ENCODE measurements at regions not wholly inside any gene's neighbourhood (a gene's known extent, or its start where the extent isn't known, plus 50 kb on each side); places are given as distances from the start of the nearest gene placed in this dataset.
"Not testable (repeated sequence)": the region's sequence is repeated elsewhere in the genome, so short reads cannot be mapped to it uniquely, and the experiment has no call there.

DNA sequence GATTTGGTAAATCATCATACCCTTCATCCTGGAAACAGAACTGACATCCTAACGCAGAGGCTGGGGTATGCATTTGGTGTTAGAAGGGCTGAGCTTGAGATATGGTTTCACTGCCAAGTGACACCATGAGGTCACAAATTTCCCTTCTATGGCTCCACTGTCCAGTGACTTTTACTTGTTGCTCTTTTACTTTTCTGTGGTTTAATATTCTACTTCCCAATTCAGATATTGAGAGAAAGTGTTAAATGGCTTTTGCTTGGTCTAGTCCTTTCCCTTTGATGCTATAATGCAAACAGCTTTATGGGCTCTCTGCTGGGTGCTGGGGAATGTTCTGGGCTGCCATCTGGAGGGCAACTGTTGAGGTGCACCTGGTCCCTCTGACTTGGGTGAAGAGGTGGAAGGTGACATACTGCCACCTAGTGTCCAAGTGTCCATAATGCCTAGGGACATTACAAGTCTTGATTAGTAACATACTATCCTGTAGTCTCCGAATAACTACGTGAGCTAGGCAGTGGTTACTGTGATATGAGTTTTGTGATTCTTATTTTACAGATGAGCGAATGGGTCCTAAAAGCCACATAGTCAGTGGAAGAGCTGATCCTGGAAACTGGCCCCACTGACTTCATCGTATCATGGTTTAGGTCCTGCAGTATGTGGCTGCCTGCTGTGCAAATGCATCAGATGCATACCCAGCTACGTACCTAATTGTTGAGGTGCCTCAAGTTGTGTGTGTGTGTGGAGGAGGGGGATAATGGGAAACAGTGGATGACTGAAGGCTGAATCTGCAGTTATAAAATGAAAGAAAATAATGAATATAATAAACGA, 149.1 kb upstream of the RAG2 start:
- H3K27me3 ChIP-seq (ENCODE audit: low read depth, low read length), result no peaks in the 10 kb centered on the region
- no peak overlapping the region for H3K27ac ChIP-seq (ENCODE audit: low read length)
- H3K36me3 ChIP-seq (ENCODE audit: control insufficient read depth in 1 of 2, insufficient read depth in 2 of 2, low read length in 2 of 2), result no peaks in the 10 kb centered on the region
- peaks cover 0 to 10% of the 10 kb centered on the region in 2 donors for H3K4me1 ChIP-seq (ENCODE audit: control insufficient read depth in 1 of 2, insufficient read depth in 2 of 2, low read length in 2 of 2)
- H3K9me3 ChIP-seq (ENCODE audit: control insufficient read depth in 1 of 2, low read length in 2 of 2), result no peaks in the 10 kb centered on the region
- H3K4me3 ChIP-seq (ENCODE audit: low read depth in 1 of 2, low read length in 2 of 2), result no peak overlapping the region

DNA sequence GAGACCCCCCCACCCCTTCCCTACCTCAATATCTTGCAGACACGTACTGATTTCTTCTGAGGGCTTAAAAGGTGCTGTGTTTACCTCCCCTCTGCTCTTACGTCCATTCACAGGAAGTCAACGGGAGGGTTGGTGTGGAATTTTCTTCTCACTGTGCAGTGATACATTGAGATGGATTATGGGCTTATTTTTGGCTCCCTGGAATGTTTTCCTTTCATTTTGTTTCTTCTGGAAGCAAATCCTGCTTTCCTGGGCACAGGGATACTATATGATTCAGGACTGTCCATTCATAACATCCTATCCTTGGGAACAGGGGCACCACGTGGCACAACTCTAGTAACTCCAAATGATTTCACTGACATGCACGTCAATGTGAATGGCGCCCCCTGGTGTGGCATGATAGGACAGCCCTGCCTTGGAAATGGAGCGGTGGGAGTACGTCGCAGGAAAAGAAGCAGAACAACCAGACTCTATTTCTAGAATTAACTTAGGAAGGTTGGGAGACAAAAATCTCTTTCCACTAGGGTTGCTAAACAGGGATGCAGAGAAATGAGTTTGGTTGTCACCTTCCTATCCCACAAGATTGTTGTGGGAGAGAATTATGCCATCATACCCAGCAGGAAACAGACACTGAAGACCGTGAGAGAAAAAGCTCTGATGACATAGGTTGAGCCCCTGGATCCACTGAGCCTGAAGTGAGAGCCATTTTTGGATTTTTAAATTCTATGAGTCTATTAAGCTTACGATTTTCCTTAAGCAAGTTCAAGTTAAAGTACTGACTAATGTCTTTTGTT, 146.5 kb upstream of the RAG2 start:
- H3K9me3 ChIP-seq (ENCODE audit: control insufficient read depth in 1 of 2, low read length in 2 of 2), result no peaks in the 10 kb centered on the region
- no peak overlapping the region for H3K4me3 ChIP-seq (ENCODE audit: low read depth in 1 of 2, low read length in 2 of 2)
- H3K27me3 ChIP-seq (ENCODE audit: low read depth, low read length), result no peaks in the 10 kb centered on the region
- H3K27ac ChIP-seq (ENCODE audit: low read length), result no peak overlapping the region
- no peaks in the 10 kb centered on the region for H3K36me3 ChIP-seq (ENCODE audit: control insufficient read depth in 1 of 2, insufficient read depth in 2 of 2, low read length in 2 of 2)
- H3K4me1 ChIP-seq (ENCODE audit: control insufficient read depth in 1 of 2, insufficient read depth in 2 of 2, low read length in 2 of 2), result peaks cover 0 to 4% of the 10 kb centered on the region in 2 donors

DNA sequence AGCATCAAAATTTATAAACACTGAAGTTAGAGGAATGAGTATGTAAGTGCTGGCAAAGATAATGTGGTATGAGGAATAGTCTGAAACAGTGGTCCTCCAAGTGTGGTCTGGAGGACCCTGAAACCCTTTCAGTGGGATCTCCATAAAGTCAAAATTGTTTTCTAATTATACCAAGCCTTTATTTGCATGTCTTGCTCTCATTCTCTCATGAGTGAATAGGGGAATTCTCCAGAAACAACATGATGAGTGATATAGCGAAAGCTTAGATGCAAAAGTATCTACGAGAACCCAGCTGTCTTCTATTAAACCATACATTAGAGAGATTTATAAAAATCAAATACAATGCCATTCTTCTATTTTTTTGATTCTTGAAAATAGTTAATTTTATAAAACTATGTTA, 145.0 kb upstream of the RAG2 start:
- Histone ChIP-seq H3K27ac (ENCODE audit: low read length) (no peak overlapping the region), H3K9me3 (ENCODE audit: control insufficient read depth in 1 of 2, low read length in 2 of 2) (no peaks in the 10 kb centered on the region), H3K36me3 (ENCODE audit: control insufficient read depth in 1 of 2, insufficient read depth in 2 of 2, low read length in 2 of 2) (no peaks in the 10 kb centered on the region), H3K4me3 (ENCODE audit: low read depth in 1 of 2, low read length in 2 of 2) (no peak overlapping the region), H3K27me3 (ENCODE audit: low read depth, low read length) (no peaks in the 10 kb centered on the region), H3K4me1 (ENCODE audit: control insufficient read depth in 1 of 2, insufficient read depth in 2 of 2, low read length in 2 of 2) (peaks cover 0 to 4% of the 10 kb centered on the region in 2 donors)

DNA sequence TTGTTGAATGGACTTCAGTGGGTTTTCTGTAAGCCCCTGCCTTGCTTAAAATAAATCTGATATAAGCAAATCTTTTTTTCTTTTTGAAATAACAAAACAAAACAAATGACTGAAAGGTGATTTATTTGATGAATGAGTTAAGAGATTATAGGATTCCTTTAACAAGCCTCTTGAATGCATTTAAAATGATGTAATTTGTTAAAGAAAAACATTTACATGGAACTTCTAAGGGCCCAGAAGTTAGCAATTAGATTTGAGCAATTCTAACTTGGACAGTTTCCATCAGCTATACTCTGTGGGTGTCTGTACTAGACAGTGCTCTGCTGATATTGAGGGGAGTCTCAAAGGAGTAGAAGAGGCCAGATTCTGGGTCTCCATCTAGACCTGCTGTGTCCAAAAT, 143.5 kb upstream of the RAG2 start:
- H3K9me3 ChIP-seq (ENCODE audit: control insufficient read depth in 1 of 2, low read length in 2 of 2), result no peaks in the 10 kb centered on the region
- no peak overlapping the region for H3K27ac ChIP-seq (ENCODE audit: low read length)
- H3K4me3 ChIP-seq (ENCODE audit: low read depth in 1 of 2, low read length in 2 of 2), result no peak overlapping the region
- no peaks in the 10 kb centered on the region for H3K27me3 ChIP-seq (ENCODE audit: low read depth, low read length)
- H3K36me3 ChIP-seq (ENCODE audit: control insufficient read depth in 1 of 2, insufficient read depth in 2 of 2, low read length in 2 of 2), result no peaks in the 10 kb centered on the region
- H3K4me1 ChIP-seq (ENCODE audit: control insufficient read depth in 1 of 2, insufficient read depth in 2 of 2, low read length in 2 of 2), result peaks cover 0 to 4% of the 10 kb centered on the region in 2 donors

DNA sequence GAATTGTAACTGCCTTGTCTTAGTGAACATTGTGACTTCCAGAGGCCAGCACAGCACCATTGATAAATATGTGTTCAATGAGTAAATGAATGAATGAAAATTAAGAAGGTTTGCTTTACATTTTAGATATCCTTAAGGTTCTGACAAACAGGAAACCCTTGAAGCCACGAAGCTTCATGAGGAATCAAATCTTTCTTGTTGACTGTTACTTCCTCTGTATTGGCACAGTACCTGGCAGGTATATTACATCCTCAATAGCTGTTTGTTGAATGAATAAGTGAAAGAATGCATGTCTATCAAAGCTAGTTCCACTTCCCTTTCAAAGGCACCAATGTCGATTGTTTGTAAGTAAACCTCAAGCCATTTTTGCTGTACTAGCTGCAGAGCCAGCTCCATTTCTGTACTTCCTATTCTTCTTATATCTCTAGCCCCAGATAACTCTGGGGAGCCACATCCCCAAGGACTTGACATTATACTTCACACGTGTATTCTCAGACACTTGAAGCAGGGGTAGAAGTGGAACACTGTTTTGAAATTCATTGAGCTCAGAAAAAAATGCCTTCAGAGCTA, 140.3 kb upstream of the RAG2 start:
- H3K36me3 ChIP-seq (ENCODE audit: control insufficient read depth in 1 of 2, insufficient read depth in 2 of 2, low read length in 2 of 2), result no peaks in the 10 kb centered on the region
- no peaks in the 10 kb centered on the region for H3K4me1 ChIP-seq (ENCODE audit: control insufficient read depth in 1 of 2, insufficient read depth in 2 of 2, low read length in 2 of 2)
- no peak overlapping the region for H3K27ac ChIP-seq (ENCODE audit: low read length)
- no peak overlapping the region for H3K4me3 ChIP-seq (ENCODE audit: low read depth in 1 of 2, low read length in 2 of 2)
- H3K9me3 ChIP-seq (ENCODE audit: control insufficient read depth in 1 of 2, low read length in 2 of 2), result no peaks in the 10 kb centered on the region
- H3K27me3 ChIP-seq (ENCODE audit: low read depth, low read length), result no peaks in the 10 kb centered on the region

DNA sequence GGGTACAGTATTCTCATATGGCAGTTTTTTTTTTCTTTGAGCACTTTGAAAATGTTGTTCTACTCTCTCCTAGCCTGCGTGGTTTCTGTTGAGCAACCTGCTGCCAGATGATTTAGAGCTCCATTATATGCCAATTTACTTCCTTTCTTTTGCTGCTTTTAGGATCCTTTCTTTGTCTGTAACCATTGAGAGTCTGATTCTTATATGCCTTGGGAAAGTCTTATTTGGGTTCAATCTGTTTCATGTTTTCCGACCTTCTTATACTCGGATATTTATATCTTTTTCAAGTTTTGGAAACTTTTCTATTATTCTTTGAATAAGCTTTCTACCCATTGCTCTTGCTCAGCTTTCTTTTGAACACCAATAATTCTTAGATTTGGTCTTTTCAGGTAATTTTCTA, 138.1 kb upstream of the RAG2 start:
- H3K27ac ChIP-seq (ENCODE audit: low read length), result no peak overlapping the region
- no peaks in the 10 kb centered on the region for H3K9me3 ChIP-seq (ENCODE audit: control insufficient read depth in 1 of 2, low read length in 2 of 2)
- no peaks in the 10 kb centered on the region for H3K4me1 ChIP-seq (ENCODE audit: control insufficient read depth in 1 of 2, insufficient read depth in 2 of 2, low read length in 2 of 2)
- H3K27me3 ChIP-seq (ENCODE audit: low read depth, low read length), result no peaks in the 10 kb centered on the region
- H3K4me3 ChIP-seq (ENCODE audit: low read depth in 1 of 2, low read length in 2 of 2), result no peak overlapping the region
- no peaks in the 10 kb centered on the region for H3K36me3 ChIP-seq (ENCODE audit: control insufficient read depth in 1 of 2, insufficient read depth in 2 of 2, low read length in 2 of 2)

DNA sequence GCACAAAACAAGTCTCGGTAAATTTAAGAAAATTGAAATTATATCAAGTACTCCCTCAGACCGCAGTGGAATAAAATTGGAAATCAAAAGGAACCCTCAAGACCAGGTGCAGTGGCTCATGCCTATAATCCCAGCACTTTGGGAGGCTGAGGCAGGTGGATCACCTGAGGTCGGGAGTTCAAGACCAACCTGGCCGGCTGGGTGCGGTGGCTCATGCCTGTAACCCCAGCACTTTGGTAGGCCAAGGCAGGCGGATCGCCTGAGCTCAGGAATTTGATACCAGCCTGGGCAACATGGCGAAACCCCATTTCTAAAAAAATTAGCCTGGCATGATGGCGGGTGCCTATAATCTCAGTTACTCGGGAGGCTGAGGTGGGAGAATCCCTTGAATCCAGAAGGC, 135.7 kb upstream of the RAG2 start:
- H3K36me3 ChIP-seq (ENCODE audit: control insufficient read depth in 1 of 2, insufficient read depth in 2 of 2, low read length in 2 of 2); H3K27me3 ChIP-seq (ENCODE audit: low read depth, low read length); H3K4me1 ChIP-seq (ENCODE audit: control insufficient read depth in 1 of 2, insufficient read depth in 2 of 2, low read length in 2 of 2); H3K27ac ChIP-seq (ENCODE audit: low read length); H3K9me3 ChIP-seq (ENCODE audit: control insufficient read depth in 1 of 2, low read length in 2 of 2); H3K4me3 ChIP-seq (ENCODE audit: low read depth in 1 of 2, low read length in 2 of 2): not testable (repeated sequence)

DNA sequence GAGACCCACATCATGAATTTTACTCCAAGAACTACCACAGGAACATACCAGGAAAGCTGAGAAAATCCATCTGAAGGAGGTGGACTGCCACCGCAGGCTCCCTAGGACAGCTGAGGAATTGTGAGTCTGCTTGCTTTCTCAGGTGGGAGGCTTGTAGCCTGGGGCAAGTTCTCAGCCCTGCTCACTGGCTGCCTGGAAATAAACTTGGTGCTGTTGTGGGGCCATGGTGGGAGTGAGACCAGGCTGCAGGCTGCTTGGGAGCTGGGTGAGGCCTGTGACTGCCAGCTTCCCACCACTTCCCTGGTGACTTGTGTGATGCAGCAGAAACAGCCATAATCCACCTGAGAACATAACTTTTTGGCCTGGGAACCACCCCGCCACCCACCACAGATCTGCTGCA, 132.7 kb upstream of the RAG2 start:
- Histone ChIP-seq H3K36me3 (ENCODE audit: control insufficient read depth in 1 of 2, insufficient read depth in 2 of 2, low read length in 2 of 2) (no peaks in the 10 kb centered on the region), H3K9me3 (ENCODE audit: control insufficient read depth in 1 of 2, low read length in 2 of 2) (no peaks in the 10 kb centered on the region), H3K4me1 (ENCODE audit: control insufficient read depth in 1 of 2, insufficient read depth in 2 of 2, low read length in 2 of 2) (no peaks in the 10 kb centered on the region), H3K27me3 (ENCODE audit: low read depth, low read length) (no peaks in the 10 kb centered on the region), H3K27ac (ENCODE audit: low read length) (no peak overlapping the region), H3K4me3 (ENCODE audit: low read depth in 1 of 2, low read length in 2 of 2) (no peak overlapping the region)

DNA sequence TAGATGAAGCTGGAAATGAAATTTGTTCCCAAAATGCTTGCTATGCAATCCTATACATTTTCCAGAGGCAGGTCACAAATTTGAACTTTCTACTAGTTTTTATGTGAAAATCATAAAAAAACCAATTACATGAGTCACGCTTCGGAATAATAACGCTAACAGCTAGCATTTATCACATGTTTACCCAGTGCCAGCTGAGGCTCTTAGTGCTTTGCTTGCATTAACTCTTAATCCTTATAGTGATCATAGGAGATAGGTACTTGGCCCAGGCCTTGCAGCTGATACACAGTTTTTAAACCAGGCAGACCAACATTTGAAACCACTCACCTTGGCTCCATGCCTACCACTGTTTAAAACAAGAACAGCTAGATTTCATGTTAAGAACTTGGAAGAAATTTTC, 131.8 kb upstream of the RAG2 start:
- Histone ChIP-seq H3K36me3 (ENCODE audit: control insufficient read depth in 1 of 2, insufficient read depth in 2 of 2, low read length in 2 of 2) (no peaks in the 10 kb centered on the region), H3K27ac (ENCODE audit: low read length) (no peak overlapping the region), H3K4me3 (ENCODE audit: low read depth in 1 of 2, low read length in 2 of 2) (no peak overlapping the region)

DNA sequence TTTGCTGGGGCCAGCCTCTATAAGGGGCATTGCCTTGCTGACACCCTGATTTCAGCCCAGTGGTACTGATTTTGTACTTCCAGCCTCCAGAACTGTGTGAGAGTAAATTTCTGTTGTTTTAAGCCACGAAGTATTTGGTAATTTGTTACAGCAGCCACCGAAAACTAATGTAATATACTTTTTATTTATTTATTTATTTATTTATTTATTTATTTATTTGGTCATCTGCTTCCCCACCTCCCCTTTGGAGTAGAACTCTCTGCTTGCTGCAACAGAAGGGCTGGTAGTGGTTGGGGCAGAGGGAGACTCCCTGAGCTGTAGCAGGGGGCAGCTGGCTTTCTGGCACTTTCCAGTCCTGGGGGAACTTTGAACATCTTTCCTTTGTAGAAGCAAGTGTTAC, 128.4 kb upstream of the RAG2 start:
- Histone ChIP-seq H3K9me3 (ENCODE audit: control insufficient read depth in 1 of 2, low read length in 2 of 2) (no peaks in the 10 kb centered on the region), H3K36me3 (ENCODE audit: control insufficient read depth in 1 of 2, insufficient read depth in 2 of 2, low read length in 2 of 2) (no peaks in the 10 kb centered on the region), H3K27me3 (ENCODE audit: low read depth, low read length) (no peaks in the 10 kb centered on the region), H3K27ac (ENCODE audit: low read length) (no peak overlapping the region), H3K4me3 (ENCODE audit: low read depth in 1 of 2, low read length in 2 of 2) (no peak overlapping the region), H3K4me1 (ENCODE audit: control insufficient read depth in 1 of 2, insufficient read depth in 2 of 2, low read length in 2 of 2) (no peaks in the 10 kb centered on the region)

More for the DNA sequence above, 131.8 kb upstream of the RAG2 start:
- H3K27me3 ChIP-seq (ENCODE audit: low read depth, low read length), result no peaks in the 10 kb centered on the region
- H3K9me3 ChIP-seq (ENCODE audit: control insufficient read depth in 1 of 2, low read length in 2 of 2), result no peaks in the 10 kb centered on the region
- no peaks in the 10 kb centered on the region for H3K4me1 ChIP-seq (ENCODE audit: control insufficient read depth in 1 of 2, insufficient read depth in 2 of 2, low read length in 2 of 2)

DNA sequence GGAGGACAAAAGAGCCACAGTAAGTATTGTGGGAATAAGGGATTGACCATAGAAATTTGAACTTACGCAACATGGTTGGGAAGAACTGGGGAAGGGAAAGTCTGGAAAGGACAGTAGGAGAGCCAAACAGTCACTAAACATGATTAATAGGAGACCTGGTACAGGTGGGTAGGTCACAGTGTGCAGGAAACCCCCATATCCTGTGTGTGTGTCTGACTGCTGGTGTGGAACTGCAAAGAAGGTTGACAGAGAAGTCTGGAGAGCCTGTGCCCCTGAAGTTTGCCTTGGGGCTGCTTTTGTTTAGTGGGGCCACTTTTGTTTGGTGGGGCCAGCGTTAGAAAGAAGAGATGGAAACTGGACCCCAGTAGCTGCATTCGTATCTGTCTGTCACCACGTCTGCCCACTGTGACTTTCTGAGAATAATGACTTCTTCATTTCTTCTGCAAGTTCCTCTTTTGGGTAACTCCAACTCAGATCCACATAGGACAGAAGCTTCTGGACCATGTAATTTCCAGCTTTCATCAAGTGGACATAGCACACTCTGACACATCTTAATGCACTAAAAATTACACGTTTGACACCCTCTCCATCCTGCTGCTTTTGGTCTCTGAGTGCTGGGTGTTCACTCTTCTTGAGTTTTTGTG, 126.8 kb upstream of the RAG2 start:
- H3K27me3 ChIP-seq (ENCODE audit: low read depth, low read length), result no peaks in the 10 kb centered on the region
- H3K36me3 ChIP-seq (ENCODE audit: control insufficient read depth in 1 of 2, insufficient read depth in 2 of 2, low read length in 2 of 2), result no peaks in the 10 kb centered on the region
- H3K4me3 ChIP-seq (ENCODE audit: low read depth in 1 of 2, low read length in 2 of 2), result no peak overlapping the region
- H3K9me3 ChIP-seq (ENCODE audit: control insufficient read depth in 1 of 2, low read length in 2 of 2), result no peaks in the 10 kb centered on the region
- H3K27ac ChIP-seq (ENCODE audit: low read length), result no peak overlapping the region
- H3K4me1 ChIP-seq (ENCODE audit: control insufficient read depth in 1 of 2, insufficient read depth in 2 of 2, low read length in 2 of 2), result no peaks in the 10 kb centered on the region
